ENCODE measurements at regions not wholly inside any gene's neighbourhood (a gene's known extent, or its start where the extent isn't known, plus 50 kb on each side); places are given as distances from the start of the nearest gene placed in this dataset.
A peak's percentile ranks its signal among the peaks of the same experiment; 100 is the strongest.

DNA sequence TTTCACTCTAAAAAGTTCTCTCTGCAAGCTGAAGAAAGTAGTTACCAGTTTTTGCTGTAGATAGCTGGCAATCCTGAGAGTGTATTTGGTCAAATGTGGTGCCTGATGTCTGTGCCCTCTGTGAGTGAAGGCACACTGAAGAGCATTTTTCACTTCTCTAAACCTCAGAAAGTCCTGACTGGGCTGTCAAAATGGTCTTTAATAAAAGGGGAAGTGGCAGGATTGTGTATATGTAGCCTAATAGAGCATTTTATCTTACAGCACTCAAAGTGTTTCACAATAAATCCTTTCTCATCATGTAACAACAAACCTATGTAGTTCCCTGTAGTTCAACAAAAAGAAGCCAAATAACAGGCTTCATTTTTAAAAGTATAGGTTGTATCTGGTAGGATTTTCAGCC, 1552.3 kb upstream of the SLC39A10 start:
- Histone ChIP-seq H3K27me3 (no peaks in the 10 kb centered on the region), H3K36me3 (no peaks in the 10 kb centered on the region), H3K4me1 (no peaks in the 10 kb centered on the region), H3K9me3 (no peaks in the 10 kb centered on the region), H3K27ac (no peak overlapping the region), H3K4me3 (no peak overlapping the region)
- TF ChIP-seq, protein P1, sequence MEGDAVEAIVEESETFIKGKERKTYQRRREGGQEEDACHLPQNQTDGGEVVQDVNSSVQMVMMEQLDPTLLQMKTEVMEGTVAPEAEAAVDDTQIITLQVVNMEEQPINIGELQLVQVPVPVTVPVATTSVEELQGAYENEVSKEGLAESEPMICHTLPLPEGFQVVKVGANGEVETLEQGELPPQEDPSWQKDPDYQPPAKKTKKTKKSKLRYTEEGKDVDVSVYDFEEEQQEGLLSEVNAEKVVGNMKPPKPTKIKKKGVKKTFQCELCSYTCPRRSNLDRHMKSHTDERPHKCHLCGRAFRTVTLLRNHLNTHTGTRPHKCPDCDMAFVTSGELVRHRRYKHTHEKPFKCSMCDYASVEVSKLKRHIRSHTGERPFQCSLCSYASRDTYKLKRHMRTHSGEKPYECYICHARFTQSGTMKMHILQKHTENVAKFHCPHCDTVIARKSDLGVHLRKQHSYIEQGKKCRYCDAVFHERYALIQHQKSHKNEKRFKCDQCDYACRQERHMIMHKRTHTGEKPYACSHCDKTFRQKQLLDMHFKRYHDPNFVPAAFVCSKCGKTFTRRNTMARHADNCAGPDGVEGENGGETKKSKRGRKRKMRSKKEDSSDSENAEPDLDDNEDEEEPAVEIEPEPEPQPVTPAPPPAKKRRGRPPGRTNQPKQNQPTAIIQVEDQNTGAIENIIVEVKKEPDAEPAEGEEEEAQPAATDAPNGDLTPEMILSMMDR (IDR thresholded peaks at IDR 0.05) = no peak
- DNase-seq (no peak), FAIRE-seq (no peak), ATAC-seq (peak in 2 of 4 donors; percentile 54 to 69)
- intact Hi-C loops (cut with DNase I) = no loop called here

DNA sequence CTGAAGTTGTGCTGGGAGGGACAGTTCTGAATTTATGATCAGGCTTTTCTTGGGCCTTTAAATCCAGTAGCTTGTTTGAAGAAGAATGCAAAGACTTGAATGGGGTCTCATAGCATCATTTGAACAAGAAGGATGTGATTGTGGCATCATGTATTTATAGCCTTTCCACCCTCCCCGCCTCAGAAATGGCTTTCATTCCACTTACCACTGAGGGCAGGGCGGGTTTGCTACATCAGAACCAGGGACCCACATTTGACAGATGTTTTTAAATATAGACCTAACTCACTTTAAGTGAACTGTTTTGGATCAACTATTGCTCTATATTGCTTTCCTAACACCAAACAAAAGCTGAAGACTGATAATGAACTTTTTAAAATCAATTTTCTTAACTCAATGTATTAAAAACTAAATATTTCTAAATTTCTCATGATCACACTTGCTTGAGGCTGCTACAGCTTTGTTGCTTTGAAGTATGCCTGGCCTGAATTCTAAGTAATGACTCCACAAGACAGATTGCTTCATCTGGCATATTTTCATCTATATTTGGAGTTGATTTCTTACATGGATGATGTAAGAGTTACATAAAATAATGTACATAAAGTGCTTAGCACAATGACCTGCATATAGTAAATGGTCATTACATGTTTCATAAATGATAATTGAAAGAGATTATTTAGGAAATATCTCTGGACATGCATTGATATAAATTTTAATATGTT, 1552.9 kb upstream of the SLC39A10 start:
- H3K4me3 ChIP-seq = no peak overlapping the region
- FAIRE-seq (no peak), DNase-seq (no peak), ATAC-seq (no peak)
- H3K36me3 ChIP-seq = no peaks in the 10 kb centered on the region
- H3K9me3 ChIP-seq = no peaks in the 10 kb centered on the region
- WGBS, 2 donors = 48 to 73% methylated on average over 2 of the region's 2 CpGs
- no peaks in the 10 kb centered on the region for H3K4me1 ChIP-seq
- TF ChIP-seq, protein P1 (IDR thresholded peaks at IDR 0.05) = no peak
- H3K27ac ChIP-seq = no peak overlapping the region
- intact Hi-C loops (cut with DNase I) = no loop called here
- H3K27me3 ChIP-seq = no peaks in the 10 kb centered on the region

DNA sequence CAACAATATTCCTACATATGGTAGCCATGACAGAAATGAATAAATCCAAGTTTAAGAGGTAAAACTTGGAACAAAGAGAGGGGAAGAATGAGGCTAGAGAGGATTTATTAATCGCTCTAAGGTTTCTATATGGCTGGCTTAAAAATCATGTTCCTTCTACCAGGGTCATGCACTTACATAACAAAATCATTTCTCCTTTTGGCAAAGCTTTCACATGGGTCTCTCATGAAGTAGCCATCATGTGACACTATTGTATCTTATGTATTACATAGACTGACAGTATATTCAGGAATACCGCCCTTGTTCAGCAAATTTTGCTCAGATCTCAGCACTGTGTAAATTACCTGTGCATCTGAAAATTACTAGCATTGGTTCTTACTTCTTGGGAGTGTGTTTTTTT, 1554.5 kb upstream of the SLC39A10 start:
- Histone ChIP-seq H3K27ac (no peak overlapping the region), H3K27me3 (no peaks in the 10 kb centered on the region), H3K9me3 (no peaks in the 10 kb centered on the region), H3K36me3 (no peaks in the 10 kb centered on the region), H3K4me1 (no peaks in the 10 kb centered on the region), H3K4me3 (no peak overlapping the region)
- FAIRE-seq (no peak), ATAC-seq (no peak), DNase-seq (no peak)
- 76 to 84% methylated on average over 2 of the region's 2 CpGs for WGBS, 2 donors
- intact Hi-C loops (cut with DNase I) = no loop called here
- TF ChIP-seq, protein P1 (IDR thresholded peaks at IDR 0.05) = no peak

DNA sequence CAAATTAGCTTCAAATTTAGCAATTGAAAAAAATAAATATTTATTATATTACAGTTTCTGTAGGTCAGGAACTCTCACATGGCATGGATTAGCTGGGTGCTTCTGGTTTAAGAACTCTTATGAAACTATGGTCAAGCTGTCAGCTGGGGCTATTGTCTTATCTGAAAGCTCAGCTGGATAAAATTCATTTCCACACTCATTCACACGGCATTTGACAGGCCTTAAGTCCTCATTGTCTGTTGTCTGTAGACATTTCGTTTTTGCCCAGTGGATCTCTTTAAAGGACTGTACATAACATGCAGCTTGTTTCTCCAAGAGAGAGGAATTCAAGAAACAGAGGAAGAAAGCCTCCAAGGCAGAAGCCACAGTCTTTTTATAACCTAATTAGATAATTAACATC, 1556.8 kb upstream of the SLC39A10 start:
- no peak for ATAC-seq
- H3K9me3 ChIP-seq = no peaks in the 10 kb centered on the region
- TF ChIP-seq, protein P1 (IDR thresholded peaks at IDR 0.05) = no peak
- no peaks in the 10 kb centered on the region for H3K4me1 ChIP-seq
- H3K4me3 ChIP-seq = no peak overlapping the region
- WGBS, 2 donors = 35 to 40% methylated on average over 2 of the region's 2 CpGs
- H3K36me3 ChIP-seq = no peaks in the 10 kb centered on the region
- no peak for FAIRE-seq
- no peaks in the 10 kb centered on the region for H3K27me3 ChIP-seq
- no peak for DNase-seq
- H3K27ac ChIP-seq = no peak overlapping the region
- intact Hi-C loops (cut with DNase I) = no loop called here

DNA sequence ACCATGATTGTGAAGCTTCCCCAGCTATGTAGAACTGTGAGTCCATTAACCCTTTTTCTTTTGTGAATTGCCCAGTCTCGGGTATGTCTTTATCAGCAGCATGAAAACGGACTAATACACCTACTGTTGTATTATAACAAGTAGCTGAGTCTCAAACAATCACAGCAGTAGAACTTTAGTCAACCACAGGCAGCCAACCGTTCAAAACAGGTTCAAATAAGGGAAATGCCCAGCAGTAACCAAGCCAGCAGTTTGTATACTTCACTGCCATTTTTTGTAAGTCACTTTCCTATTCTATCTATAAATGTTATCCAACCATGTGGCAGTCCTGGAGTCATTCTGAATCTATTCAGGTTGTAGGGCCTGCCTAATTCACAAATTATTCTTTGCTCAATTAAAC, 1560.6 kb upstream of the SLC39A10 start:
- no peak overlapping the region for H3K4me3 ChIP-seq
- H3K27me3 ChIP-seq = no peaks in the 10 kb centered on the region
- intact Hi-C loops (cut with DNase I) = no loop called here
- ATAC-seq (no peak), DNase-seq (no peak), FAIRE-seq (no peak)
- H3K9me3 ChIP-seq = no peaks in the 10 kb centered on the region
- no peaks in the 10 kb centered on the region for H3K36me3 ChIP-seq
- no peak overlapping the region for H3K27ac ChIP-seq
- TF ChIP-seq, protein P1 (IDR thresholded peaks at IDR 0.05) = no peak
- H3K4me1 ChIP-seq = no peaks in the 10 kb centered on the region
- 9 to 11% methylated on average over 3 of the region's 3 CpGs for WGBS, 2 donors
